Kidney (tissue), 13 donors: ENCODE measurements at regions not wholly inside any gene's neighbourhood (a gene's known extent, or its start where the extent isn't known, plus 50 kb on each side); places are given as distances from the start of the nearest gene placed in this dataset.
"Not testable (repeated sequence)": the region's sequence is repeated elsewhere in the genome, so short reads cannot be mapped to it uniquely, and the experiment has no call there.

Experiments
- DNase-seq, 5 donors: peaks; one replicate each; pipeline ENCODE4 v3.0.0-alpha.2; 2013 to 2020
- FAIRE-seq: peaks from 2 replicates; lab custom pipeline; 2012; peaks lifted over from hg19 to GRCh38; lab: Jason Lieb, UNC
- H3K27ac ChIP-seq, 2 donors: one replicate each; pipeline ENCODE4 v1.7.0; 2013; ENCODE audit warnings: low read depth in 2 of 2, low read length in 2 of 2, inconsistent platforms in 1 of 2
- H3K27me3 ChIP-seq: one replicate; pipeline ENCODE4 v1.7.1; 2013; ENCODE audit warnings: low read length, inconsistent platforms; ENCODE audit not compliant: control insufficient read depth, insufficient read depth
- H3K36me3 ChIP-seq, 3 donors: one replicate each; pipeline versions ENCODE4 v1.7.0 to v1.7.1; 2013; ENCODE audit warnings: low read length in 3 of 3, control low read depth in 1 of 3, inconsistent platforms in 1 of 3; ENCODE audit not compliant: insufficient read depth in 3 of 3, control insufficient read depth in 2 of 3
- H3K4me1 ChIP-seq, 3 donors: one replicate each; pipeline versions ENCODE4 v1.7.0 to v1.7.1; 2013; ENCODE audit warnings: low read length in 3 of 3, inconsistent platforms in 1 of 3, low read depth in 1 of 3; ENCODE audit not compliant: control insufficient read depth in 2 of 3, insufficient read depth in 2 of 3
- H3K4me3 ChIP-seq, 3 donors: one replicate each; pipeline versions ENCODE4 v1.7.0 to v1.8.1; 2013; ENCODE audit warnings: low read length in 3 of 3, control low read depth in 1 of 3, inconsistent platforms in 1 of 3
- H3K9ac ChIP-seq, 3 donors: one replicate each; pipeline versions ENCODE4 v1.7.0 to v1.7.1; 2013; ENCODE audit warnings: low read length in 3 of 3, control low read depth in 1 of 3, inconsistent platforms in 1 of 3
- H3K9me3 ChIP-seq, 3 donors: one replicate each; pipeline versions ENCODE4 v1.7.0 to v1.7.1; 2013; ENCODE audit warnings: low read length in 3 of 3, control low read depth in 1 of 3, inconsistent platforms in 1 of 3; ENCODE audit not compliant: control insufficient read depth in 2 of 3, insufficient read depth in 1 of 3
- CTCF ChIP-seq: IDR thresholded peaks from 3 replicates; pipeline ENCODE4 v1.5.1; 2012; ENCODE audit warnings: mild to moderate bottlenecking, moderate library complexity, borderline replicate concordance; ENCODE audit not compliant: insufficient read depth; ENCODE audit errors: extremely low read depth
- intact Hi-C: fragments of 100-400 bp; cut with DNase I; formaldehyde crosslinking; loops from one replicate; pipeline ENCODE4 v1.11.1; 2022
- donor health status: control.
- donor health status: control.
- donor health status: control.
- donor health status: control.
- donor health status: control.
- donor health status: DM: yes; HTN: yes; CAD: no.
- donor health status: Normal renal cell carcinoma (clear cell type).

DNA sequence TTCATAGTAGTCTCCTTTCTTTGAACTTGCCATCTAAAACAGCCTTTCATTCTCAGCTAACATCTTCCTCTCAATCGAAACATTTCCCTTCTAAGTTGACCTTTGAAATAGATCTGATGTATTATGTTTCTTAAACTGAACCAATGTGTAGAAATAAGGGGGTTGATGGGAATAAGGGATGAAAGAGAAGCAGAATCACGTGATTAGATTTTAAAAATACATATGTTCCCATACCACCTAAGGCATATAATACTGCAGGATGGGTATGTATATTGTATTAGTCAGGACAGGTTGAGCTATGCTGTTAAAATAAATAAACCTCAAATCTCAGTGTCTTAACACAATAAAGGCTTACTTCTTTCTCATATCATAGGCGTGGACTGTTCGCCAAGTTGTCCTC lies 207.5 kb upstream of the SRD5A2 start:
- Histone ChIP-seq H3K4me3 (no peak overlapping the region), H3K4me1 (peaks cover 0 to 7% (median 4%) of the 10 kb centered on the region in 3 donors), H3K9me3 (no peaks in the 10 kb centered on the region), H3K9ac (no peak overlapping the region), H3K27me3 (no peaks in the 10 kb centered on the region), H3K27ac (no peak overlapping the region), H3K36me3 (no peaks in the 10 kb centered on the region)
- no peak for DNase-seq
- intact Hi-C loops, result no loop called here
- FAIRE-seq, result no peak
- TF ChIP-seq CTCF, result no peak

DNA sequence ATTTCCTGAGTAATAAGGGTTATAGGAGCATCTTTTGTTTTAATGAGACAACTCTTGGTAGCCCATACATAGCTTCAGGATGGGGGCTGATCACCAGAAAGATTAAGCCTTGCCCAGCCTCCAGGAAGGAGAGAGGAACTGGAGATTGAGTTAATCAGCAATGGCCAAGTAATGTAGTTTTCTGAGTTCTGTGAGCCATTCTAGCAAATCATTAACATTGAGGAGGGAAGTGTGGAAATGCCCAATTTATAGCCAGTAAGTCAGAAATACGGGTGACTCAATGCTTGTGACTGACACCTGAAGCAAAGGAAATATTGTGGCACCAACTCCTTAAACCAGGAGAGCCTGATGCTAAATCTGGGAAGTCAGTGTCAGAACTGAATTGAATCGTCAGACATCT lies 205.1 kb upstream of the SRD5A2 start:
- H3K9me3 ChIP-seq, result no peaks in the 10 kb centered on the region
- H3K27me3 ChIP-seq, result no peaks in the 10 kb centered on the region
- H3K27ac ChIP-seq, result no peak overlapping the region
- H3K36me3 ChIP-seq, result no peaks in the 10 kb centered on the region
- DNase-seq, result peak in 2 of 5 donors; percentile 73 to 75
- peaks cover 0 to 7% (median 4%) of the 10 kb centered on the region in 3 donors for H3K4me1 ChIP-seq
- peak; percentile 74 for FAIRE-seq
- intact Hi-C loops, result no loop called here
- no peak for TF ChIP-seq CTCF
- peak overlapping the region in 1 of 3 donors; percentile 9 for H3K4me3 ChIP-seq
- no peak overlapping the region for H3K9ac ChIP-seq

DNA sequence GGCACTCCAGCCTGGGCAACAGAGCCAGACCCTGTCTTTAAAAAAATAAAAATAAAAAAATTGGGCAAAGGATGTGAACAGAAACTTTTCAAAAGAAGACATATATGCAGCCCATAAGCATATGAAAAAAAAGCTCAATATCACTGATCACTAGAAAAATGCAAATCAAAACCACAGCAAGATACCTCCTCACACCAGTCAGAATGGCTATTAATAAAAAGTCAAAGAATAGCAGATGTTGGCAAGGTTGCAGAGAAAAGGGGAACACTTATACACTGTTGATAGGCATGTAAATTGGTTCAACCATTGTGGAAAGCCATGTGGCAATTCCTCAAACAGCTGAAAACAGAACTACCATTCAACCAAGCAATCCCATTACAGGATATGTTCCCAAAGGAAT lies 204.1 kb upstream of the SRD5A2 start:
- peaks cover 0 to 7% (median 4%) of the 10 kb centered on the region in 3 donors for H3K4me1 ChIP-seq
- DNase-seq (no peak), FAIRE-seq (no peak)
- H3K36me3 ChIP-seq, result no peaks in the 10 kb centered on the region
- H3K9ac ChIP-seq, result no peak overlapping the region
- H3K27ac ChIP-seq, result no peak overlapping the region
- no peaks in the 10 kb centered on the region for H3K27me3 ChIP-seq
- no peak overlapping the region for H3K4me3 ChIP-seq
- intact Hi-C loops, result no loop called here
- no peaks in the 10 kb centered on the region for H3K9me3 ChIP-seq
- no peak for TF ChIP-seq CTCF

GRCh38 chr2:31783446-31784091 lies 202.8 kb upstream of the SRD5A2 start:
- intact Hi-C loops, H3K9ac ChIP-seq, DNase-seq, H3K27ac ChIP-seq, H3K36me3 ChIP-seq, H3K27me3 ChIP-seq, H3K4me3 ChIP-seq, H3K9me3 ChIP-seq, FAIRE-seq, H3K4me1 ChIP-seq: not testable (repeated sequence)
